Astrocyte (in vitro differentiated cells and primary cell): ENCODE measurements at regions not wholly inside any gene's neighbourhood (a gene's known extent, or its start where the extent isn't known, plus 50 kb on each side); places are given as distances from the start of the nearest gene placed in this dataset.

Experiments
- DNase-seq: peaks from one replicate; pipeline ENCODE4 v3.0.0-alpha.2; 2010; ENCODE audit warnings: low read depth
- FAIRE-seq: peaks from 2 replicates; lab custom pipeline; 2011; peaks lifted over from hg19 to GRCh38; lab: Jason Lieb, UNC
- H2AFZ ChIP-seq: 2 replicates; pipeline ENCODE4 v1.6.0; 2012; ENCODE audit warnings: low read depth, low read length, inconsistent platforms
- H3K27ac ChIP-seq: 2 replicates; pipeline ENCODE4 v1.5.1; 2011; ENCODE audit warnings: low read depth, low read length, inconsistent platforms
- H3K27me3 ChIP-seq: 2 replicates; pipeline ENCODE4 v1.6.0; 2011; ENCODE audit warnings: low read length, inconsistent platforms; ENCODE audit not compliant: insufficient read depth
- H3K36me3 ChIP-seq: 2 replicates; pipeline ENCODE4 v1.5.1; 2011; ENCODE audit warnings: low read length, inconsistent platforms; ENCODE audit not compliant: insufficient read depth
- H3K4me1 ChIP-seq: 2 replicates; pipeline ENCODE4 v1.5.1; 2011; ENCODE audit warnings: low read length, inconsistent platforms; ENCODE audit not compliant: insufficient read depth
- H3K4me2 ChIP-seq: 2 replicates; pipeline ENCODE4 v1.6.0; 2012; ENCODE audit warnings: low read length, inconsistent platforms
- H3K4me3 ChIP-seq: 2 replicates; pipeline ENCODE4 v1.5.1; 2011; ENCODE audit warnings: low read depth, mild to moderate bottlenecking, low read length, inconsistent platforms; ENCODE audit not compliant: insufficient read depth
- H3K79me2 ChIP-seq: 2 replicates; pipeline ENCODE4 v1.6.0; 2012; ENCODE audit warnings: mild to moderate bottlenecking, low read length, inconsistent platforms; ENCODE audit not compliant: insufficient read depth
- H3K9ac ChIP-seq: 2 replicates; pipeline ENCODE4 v1.6.0; 2012; ENCODE audit warnings: mild to moderate bottlenecking, low read length, inconsistent platforms
- H3K9me3 ChIP-seq: 2 replicates; pipeline ENCODE4 v1.5.1; 2012; ENCODE audit warnings: low read depth, mild to moderate bottlenecking, low read length, inconsistent platforms; ENCODE audit not compliant: insufficient read depth
- H4K20me1 ChIP-seq: 2 replicates; pipeline ENCODE4 v1.6.0; 2012; ENCODE audit warnings: low read length, inconsistent platforms; ENCODE audit not compliant: insufficient read depth
- H3K27ac Mint-ChIP-seq: one replicate; pipeline ENCODE4 v1.8.0; 2021; ENCODE audit warnings: mild to moderate bottlenecking, mixed read lengths; ENCODE audit not compliant: unreplicated experiment
- H3K27me3 Mint-ChIP-seq: one replicate; pipeline ENCODE4 v1.8.0; 2021; ENCODE audit warnings: low read depth, mixed read lengths; ENCODE audit not compliant: unreplicated experiment
- H3K36me3 Mint-ChIP-seq: one replicate; pipeline ENCODE4 v1.8.0; 2021; ENCODE audit warnings: low read depth, mixed read lengths; ENCODE audit not compliant: unreplicated experiment
- H3K4me1 Mint-ChIP-seq: one replicate; pipeline ENCODE4 v1.8.0; 2021; ENCODE audit warnings: low read depth, mixed read lengths; ENCODE audit not compliant: unreplicated experiment
- H3K4me3 Mint-ChIP-seq: one replicate; pipeline ENCODE4 v1.8.0; 2021; ENCODE audit warnings: mild to moderate bottlenecking, moderate library complexity, mixed read lengths; ENCODE audit not compliant: unreplicated experiment
- H3K9me3 Mint-ChIP-seq: one replicate; pipeline ENCODE4 v1.8.0; 2021; ENCODE audit warnings: mild to moderate bottlenecking, mixed read lengths; ENCODE audit not compliant: unreplicated experiment
- CTCF ChIP-seq: IDR thresholded peaks from 2 replicates; pipeline ENCODE4 v1.5.1; 2011; ENCODE audit warnings: low read depth, mild to moderate bottlenecking, inconsistent platforms, low read length, moderate library complexity; ENCODE audit not compliant: insufficient read depth
- EZH2 ChIP-seq: IDR thresholded peaks from 2 replicates; pipeline ENCODE4 v1.6.1; 2012; ENCODE audit warnings: mild to moderate bottlenecking, low read length, inconsistent platforms; ENCODE audit not compliant: insufficient read depth

GRCh38 chr5:62051747-62052146 lies 254.3 kb upstream of the KIF2A start:
- Mint-ChIP-seq H3K36me3 (no peaks in the 10 kb centered on the region), H3K9me3 (peaks cover 1% of the 10 kb centered on the region), H3K27me3 (no peaks in the 10 kb centered on the region), H3K4me3 (no peak overlapping the region), H3K4me1 (no peaks in the 10 kb centered on the region), H3K27ac (no peak overlapping the region)
- H3K4me3 ChIP-seq: no peak overlapping the region
- no peaks in the 10 kb centered on the region for H3K9me3 ChIP-seq
- no peaks in the 10 kb centered on the region for H3K27me3 ChIP-seq
- H3K79me2 ChIP-seq: no peaks in the 10 kb centered on the region
- FAIRE-seq: no peak
- H3K36me3 ChIP-seq: no peaks in the 10 kb centered on the region
- H3K27ac ChIP-seq: no peak overlapping the region
- H3K9ac ChIP-seq: no peak overlapping the region
- TF ChIP-seq CTCF (no peak), EZH2 (no peak)
- H4K20me1 ChIP-seq: no peaks in the 10 kb centered on the region
- H3K4me1 ChIP-seq: no peaks in the 10 kb centered on the region
- H3K4me2 ChIP-seq: no peak overlapping the region
- DNase-seq: no peak
- no peak overlapping the region for H2AFZ ChIP-seq

GRCh38 chr5:62059960-62060359 lies 246.0 kb upstream of the KIF2A start:
- Histone ChIP-seq H3K4me2 (no peak overlapping the region), H4K20me1 (no peaks in the 10 kb centered on the region), H3K9ac (no peak overlapping the region), H3K79me2 (no peaks in the 10 kb centered on the region), H3K4me3 (no peak overlapping the region), H3K27ac (no peak overlapping the region), H3K4me1 (no peaks in the 10 kb centered on the region), H3K36me3 (no peaks in the 10 kb centered on the region), H2AFZ (no peak overlapping the region), H3K9me3 (no peaks in the 10 kb centered on the region), H3K27me3 (no peaks in the 10 kb centered on the region)
- no peak overlapping the region for H3K4me3 Mint-ChIP-seq
- FAIRE-seq (no peak), DNase-seq (no peak)
- peaks cover 1% of the 10 kb centered on the region for H3K4me1 Mint-ChIP-seq
- no peaks in the 10 kb centered on the region for H3K36me3 Mint-ChIP-seq
- H3K27me3 Mint-ChIP-seq: peaks cover 10% of the 10 kb centered on the region
- H3K27ac Mint-ChIP-seq: no peak overlapping the region
- TF ChIP-seq CTCF (no peak), EZH2 (no peak)
- H3K9me3 Mint-ChIP-seq: no peaks in the 10 kb centered on the region

- H3K9me3 ChIP-seq: no peaks in the 10 kb centered on the region
- H3K9ac ChIP-seq: no peak overlapping the region
- H3K79me2 ChIP-seq: no peaks in the 10 kb centered on the region
- no peak overlapping the region for H3K4me2 ChIP-seq
- DNase-seq (no peak), FAIRE-seq (no peak)
- no peaks in the 10 kb centered on the region for H3K36me3 ChIP-seq
- Mint-ChIP-seq H3K4me3 (no peak overlapping the region), H3K4me1 (peaks cover 2% of the 10 kb centered on the region), H3K27ac (no peak overlapping the region), H3K27me3 (peaks cover 2% of the 10 kb centered on the region), H3K9me3 (no peaks in the 10 kb centered on the region), H3K36me3 (no peaks in the 10 kb centered on the region)
- H3K4me3 ChIP-seq: no peak overlapping the region
- TF ChIP-seq CTCF (no peak), EZH2 (no peak)
- no peaks in the 10 kb centered on the region for H3K4me1 ChIP-seq
- no peaks in the 10 kb centered on the region for H4K20me1 ChIP-seq
- no peaks in the 10 kb centered on the region for H3K27me3 ChIP-seq
- no peak overlapping the region for H2AFZ ChIP-seq
- no peak overlapping the region for H3K27ac ChIP-seq
These were observed 241.0 kb upstream of the KIF2A start for GRCh38 chr5:62065050-62065449.
